Activated CD4-positive, CD25-positive, alpha-beta regulatory T cell (primary cell): ENCODE measurements at regions not wholly inside any gene's neighbourhood (a gene's known extent, or its start where the extent isn't known, plus 50 kb on each side); places are given as distances from the start of the nearest gene placed in this dataset.
A peak's percentile ranks its signal among the peaks of the same experiment; 100 is the strongest.

ENCODE experiments used
- DNase-seq, 4 experiments: peaks; one replicate each; lab custom pipeline; 2025; lab: John Stamatoyannopoulos, UW

GRCh38 chr12:92614502-92614901 is 88.3 kb upstream of the PLEKHG7 start:
- DNase-seq, result no peak

GRCh38 chr12:92614001-92614400 is 88.8 kb upstream of the PLEKHG7 start:
- DNase-seq, result no peak

- DNase-seq, result no peak
These were observed 90.2 kb upstream of the PLEKHG7 start for GRCh38 chr12:92612611-92613010.

- no peak for DNase-seq
These were observed 94.4 kb upstream of the PLEKHG7 start for GRCh38 chr12:92608151-92609091.

- no peak for DNase-seq
These were observed 95.8 kb upstream of the PLEKHG7 start for GRCh38 chr12:92606956-92607355.

GRCh38 chr12:92605621-92606170 is 97.1 kb upstream of the PLEKHG7 start:
- no peak for DNase-seq

GRCh38 chr12:92604786-92605185 is 98.0 kb upstream of the PLEKHG7 start:
- DNase-seq, result no peak

- DNase-seq, result no peak
These were observed 98.9 kb upstream of the PLEKHG7 start for GRCh38 chr12:92603741-92604432.

GRCh38 chr12:92602930-92603623 is 99.7 kb upstream of the PLEKHG7 start:
- DNase-seq, result no peak

- no peak for DNase-seq
These were observed 100.3 kb upstream of the PLEKHG7 start for GRCh38 chr12:92602476-92602875.

GRCh38 chr12:92601680-92602079 is 101.1 kb upstream of the PLEKHG7 start:
- DNase-seq, result no peak

- DNase-seq, result no peak
These were observed 101.6 kb upstream of the PLEKHG7 start for GRCh38 chr12:92601176-92601575.

- DNase-seq, result no peak
These were observed 102.7 kb upstream of the PLEKHG7 start for GRCh38 chr12:92600052-92600451.

- DNase-seq, result no peak
These were observed 104.8 kb upstream of the PLEKHG7 start for GRCh38 chr12:92597997-92598396.

- DNase-seq, result no peak
These were observed 105.7 kb upstream of the PLEKHG7 start for GRCh38 chr12:92597118-92597517.

- no peak for DNase-seq
These were observed 106.4 kb upstream of the PLEKHG7 start for GRCh38 chr12:92596383-92596782.

GRCh38 chr12:92595663-92596062 is 107.1 kb upstream of the PLEKHG7 start:
- DNase-seq, result no peak

GRCh38 chr12:92593734-92594402 is 108.9 kb upstream of the PLEKHG7 start:
- DNase-seq, result peak; percentile 26 to 67 (median 50)

- no peak for DNase-seq
These were observed 117.6 kb upstream of the PLEKHG7 start for GRCh38 chr12:92585115-92585727.

- DNase-seq, result no peak
These were observed 118.9 kb upstream of the PLEKHG7 start for GRCh38 chr12:92583910-92584309.

- DNase-seq, result no peak
These were observed 119.9 kb upstream of the PLEKHG7 start for GRCh38 chr12:92582893-92583292.
